Activated B cell treated with CpG ODN at 0.5 μM for 24 hours (primary cell): ENCODE measurements at regions not wholly inside any gene's neighbourhood (a gene's known extent, or its start where the extent isn't known, plus 50 kb on each side); places are given as distances from the start of the nearest gene placed in this dataset.
A peak's percentile ranks its signal among the peaks of the same experiment; 100 is the strongest.

ENCODE experiments used
- ATAC-seq: fragments of 200-7000 bp; cut with Tn5 transposase; one replicate; pipeline ENCODE4 v1.10.0; 2021; ENCODE audit warnings: low read depth, mild to moderate bottlenecking, moderate library complexity
- CTCF ChIA-PET: fragments of 350-600 bp; sonication (Branson Sonifier 250); formaldehyde crosslinking; loops from one replicate; lab custom pipeline; 2021; ENCODE audit warnings: antibody characterized with exemption; lab: Charles Lee
- POLR2A ChIA-PET: fragments of 350-600 bp; sonication (Branson Sonifier 250); formaldehyde crosslinking; loops from one replicate; lab custom pipeline; 2021; ENCODE audit warnings: antibody characterized with exemption; lab: Charles Lee
- DNase-seq: peaks from one replicate; pipeline ENCODE4 v3.0.0; 2022
- H3K27ac Mint-ChIP-seq: one replicate; pipeline ENCODE4 v1.8.0; 2020; ENCODE audit warnings: mixed read lengths
- H3K27me3 Mint-ChIP-seq: one replicate; pipeline ENCODE4 v1.8.0; 2021; ENCODE audit warnings: mixed read lengths
- H3K36me3 Mint-ChIP-seq: one replicate; pipeline ENCODE4 v1.8.0; 2021; ENCODE audit warnings: low read depth, mixed read lengths
- H3K4me1 Mint-ChIP-seq: one replicate; pipeline ENCODE4 v1.8.0; 2021; ENCODE audit warnings: mixed read lengths
- H3K4me3 Mint-ChIP-seq: one replicate; pipeline ENCODE4 v1.8.0; 2020; ENCODE audit warnings: mild to moderate bottlenecking, mixed read lengths
- H3K9me3 Mint-ChIP-seq: one replicate; pipeline ENCODE4 v1.8.0; 2020; ENCODE audit warnings: mixed read lengths
- intact Hi-C: fragments of 100-400 bp; cut with micrococcal nuclease; formaldehyde crosslinking; loops from one replicate; pipeline ENCODE4 v1.15.1; 2024
- TF ChIP-seq, protein P1 (sequence below): fragments of 200-600 bp; IDR thresholded peaks from one replicate; pipeline ENCODE4 v1.8.0; 2022; ENCODE audit warnings: antibody characterized with exemption, mild to moderate bottlenecking

DNA sequence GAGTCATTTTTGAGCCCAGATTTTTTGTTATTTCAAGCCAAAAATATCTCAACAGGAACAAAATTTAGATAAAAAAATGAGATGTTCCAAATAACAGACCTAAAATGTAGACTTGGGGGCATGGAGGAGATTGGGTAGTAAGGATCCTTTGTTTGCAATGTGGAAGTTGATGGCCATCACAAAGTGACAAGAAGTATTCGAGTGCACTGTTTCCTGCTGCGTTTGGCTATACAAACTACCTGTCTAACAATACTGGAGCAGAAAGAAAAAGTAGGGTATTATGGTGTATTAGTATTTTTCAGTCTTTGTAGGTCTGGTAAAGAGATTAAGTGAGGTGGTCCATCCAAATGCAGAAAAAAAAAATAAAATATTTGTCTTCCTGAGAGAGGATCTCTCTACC lies 284.2 kb downstream of the C3orf38 start:
- intact Hi-C loops = loop anchor here (5.0 kb wide), 1 partner anchor 282 kb away; no protein-coding TSS in a partner anchor
- ATAC-seq = no peak
- peak overlapping the region; percentile 89 for H3K27ac Mint-ChIP-seq
- CTCF ChIA-PET = no interaction called here
- POLR2A ChIA-PET = no interaction called here
- H3K4me3 Mint-ChIP-seq = peak overlapping the region; percentile 66
- H3K27me3 Mint-ChIP-seq = no peaks in the 10 kb centered on the region
- no peaks in the 10 kb centered on the region for H3K36me3 Mint-ChIP-seq
- H3K9me3 Mint-ChIP-seq = peaks cover 1% of the 10 kb centered on the region
- TF ChIP-seq, protein P1, sequence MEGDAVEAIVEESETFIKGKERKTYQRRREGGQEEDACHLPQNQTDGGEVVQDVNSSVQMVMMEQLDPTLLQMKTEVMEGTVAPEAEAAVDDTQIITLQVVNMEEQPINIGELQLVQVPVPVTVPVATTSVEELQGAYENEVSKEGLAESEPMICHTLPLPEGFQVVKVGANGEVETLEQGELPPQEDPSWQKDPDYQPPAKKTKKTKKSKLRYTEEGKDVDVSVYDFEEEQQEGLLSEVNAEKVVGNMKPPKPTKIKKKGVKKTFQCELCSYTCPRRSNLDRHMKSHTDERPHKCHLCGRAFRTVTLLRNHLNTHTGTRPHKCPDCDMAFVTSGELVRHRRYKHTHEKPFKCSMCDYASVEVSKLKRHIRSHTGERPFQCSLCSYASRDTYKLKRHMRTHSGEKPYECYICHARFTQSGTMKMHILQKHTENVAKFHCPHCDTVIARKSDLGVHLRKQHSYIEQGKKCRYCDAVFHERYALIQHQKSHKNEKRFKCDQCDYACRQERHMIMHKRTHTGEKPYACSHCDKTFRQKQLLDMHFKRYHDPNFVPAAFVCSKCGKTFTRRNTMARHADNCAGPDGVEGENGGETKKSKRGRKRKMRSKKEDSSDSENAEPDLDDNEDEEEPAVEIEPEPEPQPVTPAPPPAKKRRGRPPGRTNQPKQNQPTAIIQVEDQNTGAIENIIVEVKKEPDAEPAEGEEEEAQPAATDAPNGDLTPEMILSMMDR = no peak
- DNase-seq = no peak
- peaks cover 36% of the 10 kb centered on the region for H3K4me1 Mint-ChIP-seq

DNA sequence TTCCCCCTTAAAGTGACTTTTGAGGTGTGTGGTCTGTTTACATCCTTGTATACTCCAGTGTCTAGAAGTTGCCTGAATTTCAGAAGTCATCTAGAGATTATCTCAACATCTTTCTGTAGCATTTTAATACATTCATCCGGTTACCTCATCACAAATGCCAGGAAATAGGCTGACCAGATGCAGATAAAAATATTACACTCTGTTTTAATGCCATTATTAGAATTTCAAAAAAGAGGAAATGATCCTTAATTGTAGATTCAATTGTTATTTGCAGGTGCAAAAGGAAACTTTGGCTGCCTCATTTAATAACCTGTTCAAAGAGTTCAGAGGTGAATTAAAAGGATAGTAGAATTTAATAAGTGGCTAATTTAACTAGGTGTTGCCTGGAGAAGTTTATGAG lies 290.9 kb downstream of the C3orf38 start:
- Mint-ChIP-seq H3K9me3 (no peaks in the 10 kb centered on the region), H3K4me3 (peak overlapping the region; percentile 60), H3K27me3 (no peaks in the 10 kb centered on the region), H3K36me3 (no peaks in the 10 kb centered on the region), H3K27ac (peak overlapping the region; percentile 65), H3K4me1 (peaks cover 43% of the 10 kb centered on the region)
- ChIA-PET CTCF (no interaction called here), POLR2A (no interaction called here)
- peak; percentile 42 for ATAC-seq
- TF ChIP-seq, protein P1 = no peak
- intact Hi-C loops = no loop called here
- DNase-seq = no peak

DNA sequence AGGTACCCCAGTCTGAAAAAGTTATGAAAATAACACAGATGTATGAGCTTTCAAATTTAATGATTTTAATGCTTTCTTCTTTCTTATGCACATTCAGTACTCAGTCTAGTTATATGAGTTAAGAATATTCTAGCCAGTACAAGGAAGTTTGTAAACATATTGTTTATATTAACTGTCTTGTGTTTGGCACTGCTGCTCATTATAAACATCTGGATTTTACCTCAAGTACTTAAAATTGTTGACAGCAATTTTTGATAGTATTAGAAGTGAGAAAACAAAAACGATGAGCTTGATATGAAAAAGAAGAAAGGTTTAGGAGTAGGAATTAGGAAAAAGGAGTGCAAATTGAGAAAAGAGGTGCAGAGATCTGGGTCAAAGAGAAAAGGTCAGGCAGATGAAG lies 293.3 kb downstream of the C3orf38 start:
- intact Hi-C loops = no loop called here
- Mint-ChIP-seq H3K9me3 (no peaks in the 10 kb centered on the region), H3K27me3 (no peaks in the 10 kb centered on the region), H3K4me3 (no peak overlapping the region), H3K4me1 (peaks cover 38% of the 10 kb centered on the region), H3K27ac (no peak overlapping the region), H3K36me3 (no peaks in the 10 kb centered on the region)
- TF ChIP-seq, protein P1 = no peak
- ATAC-seq (no peak), DNase-seq (no peak)
- ChIA-PET POLR2A (no interaction called here), CTCF (no interaction called here)

DNA sequence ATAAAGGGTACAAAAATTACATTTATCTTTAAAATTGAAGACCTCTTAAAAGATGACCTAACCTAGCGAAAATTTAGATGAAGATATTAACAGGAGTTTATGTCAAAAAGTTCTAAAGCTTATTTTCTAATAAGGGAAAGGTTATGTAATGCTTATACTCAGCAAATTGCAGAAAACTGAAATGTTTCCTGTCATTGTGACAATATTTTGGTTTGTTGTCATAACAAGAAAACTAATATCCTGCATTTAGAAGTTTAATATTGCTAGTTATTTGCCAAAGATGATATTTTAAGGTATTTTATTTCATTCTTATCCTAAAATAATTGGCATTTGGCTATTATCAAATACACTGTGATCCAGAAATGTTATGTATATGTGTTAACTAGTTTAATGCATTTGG lies 294.5 kb downstream of the C3orf38 start:
- Mint-ChIP-seq H3K4me1 (peaks cover 34% of the 10 kb centered on the region), H3K36me3 (no peaks in the 10 kb centered on the region), H3K27ac (no peak overlapping the region), H3K9me3 (no peaks in the 10 kb centered on the region), H3K27me3 (no peaks in the 10 kb centered on the region), H3K4me3 (no peak overlapping the region)
- ChIA-PET CTCF (no interaction called here), POLR2A (no interaction called here)
- ATAC-seq (no peak), DNase-seq (no peak)
- TF ChIP-seq, protein P1 = no peak
- intact Hi-C loops = no loop called here

DNA sequence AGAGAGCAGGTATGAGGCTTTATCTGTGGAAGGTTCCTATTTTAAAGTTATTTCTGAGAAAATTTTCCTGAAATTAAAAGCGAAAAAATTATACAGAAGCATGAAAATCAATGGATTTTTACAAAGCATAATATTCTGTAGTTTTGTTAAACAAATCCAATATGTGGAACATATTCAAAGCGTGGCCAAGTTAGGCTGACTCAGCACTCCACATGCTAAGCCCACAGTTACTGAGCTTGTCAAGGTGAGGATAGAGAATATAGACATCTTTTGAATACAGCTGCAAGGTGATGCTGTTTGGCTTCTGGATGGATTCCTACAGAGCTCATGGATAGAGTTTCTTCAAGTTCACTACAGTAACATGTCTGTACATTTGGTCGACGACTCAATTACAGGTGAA lies 302.5 kb downstream of the C3orf38 start:
- ATAC-seq (no peak), DNase-seq (no peak)
- Mint-ChIP-seq H3K9me3 (no peaks in the 10 kb centered on the region), H3K27ac (no peak overlapping the region), H3K36me3 (no peaks in the 10 kb centered on the region), H3K4me3 (no peak overlapping the region), H3K4me1 (peaks cover 4% of the 10 kb centered on the region), H3K27me3 (no peaks in the 10 kb centered on the region)
- TF ChIP-seq, protein P1 = no peak
- intact Hi-C loops = no loop called here
- POLR2A ChIA-PET = no interaction called here
- CTCF ChIA-PET = no interaction called here
